ENCODE measurements at regions not wholly inside any gene's neighbourhood (a gene's known extent, or its start where the extent isn't known, plus 50 kb on each side); places are given as distances from the start of the nearest gene placed in this dataset.
"Not testable (repeated sequence)": the region's sequence is repeated elsewhere in the genome, so short reads cannot be mapped to it uniquely, and the experiment has no call there.

DNA sequence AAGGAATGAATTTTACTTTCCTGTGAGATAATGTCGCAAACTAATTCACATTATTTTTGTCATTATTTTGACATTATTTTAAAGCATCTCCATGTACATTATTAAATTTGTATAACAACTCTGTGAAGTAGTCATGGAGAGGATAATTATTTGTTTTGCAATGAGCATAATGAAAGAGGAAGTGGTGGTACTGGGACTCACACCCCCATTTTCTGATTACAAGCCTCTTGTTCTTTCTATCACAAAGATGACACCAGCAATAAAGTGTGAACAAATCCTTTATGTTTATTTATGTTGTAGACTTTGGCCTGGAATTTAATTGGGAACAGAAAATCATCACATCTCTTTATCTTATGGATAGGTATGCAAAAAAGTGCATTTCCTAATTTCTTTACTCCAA lies 522.6 kb downstream of the TMEM135 start:
- Histone ChIP-seq H3K4me3 (no peak overlapping the region), H3K36me3 (ENCODE audit: insufficient read depth in 1 of 2, low read depth in 1 of 2) (no peaks in the 10 kb centered on the region)
- intact Hi-C loops (cut with DNase I), result no loop called here

DNA sequence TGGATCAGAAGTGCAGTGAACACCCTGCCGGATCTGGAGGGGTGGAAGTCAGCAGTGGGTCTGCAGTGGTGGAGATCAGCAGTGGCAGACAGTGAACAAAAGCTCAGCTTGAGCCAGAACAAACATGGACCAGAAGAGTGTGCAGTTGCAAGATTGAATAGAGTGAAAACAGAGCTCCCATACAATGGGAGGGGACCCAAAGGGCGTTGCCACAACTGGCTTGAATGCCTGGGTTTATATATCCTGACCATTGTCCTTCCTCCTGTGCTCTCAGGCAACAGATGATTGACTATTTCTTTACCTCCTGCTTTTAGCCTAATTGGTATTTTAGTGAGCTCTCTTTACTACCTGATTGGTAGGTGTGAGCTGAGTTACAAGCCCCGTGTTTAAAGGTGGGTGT lies 522.1 kb downstream of the TMEM135 start:
- H3K36me3 ChIP-seq (ENCODE audit: insufficient read depth in 1 of 2, low read depth in 1 of 2); H3K27me3 ChIP-seq (ENCODE audit: insufficient read depth in 3 of 3, low read length in 2 of 3); DNase-seq; ATAC-seq; H3K9me3 ChIP-seq; H3K27ac ChIP-seq; H3K4me1 ChIP-seq; H3K4me3 ChIP-seq; intact Hi-C loops (cut with DNase I): not testable (repeated sequence)
- WGBS, 3 donors, result 62 to 67% (median 64%) methylated on average over 3 of the region's 3 CpGs

More for the DNA sequence above, 522.6 kb downstream of the TMEM135 start:
- Histone ChIP-seq H3K27ac (no peak overlapping the region), H3K27me3 (ENCODE audit: insufficient read depth in 3 of 3, low read length in 2 of 3) (peaks cover 0 to 3% (median 0%) of the 10 kb centered on the region in 3 donors), H3K4me1 (no peaks in the 10 kb centered on the region), H3K9me3 (no peaks in the 10 kb centered on the region)
- ATAC-seq (no peak), DNase-seq (no peak)
- whole genome bisulfite sequencing, 3 donors, result 93 to 100% (median 97%) methylated on average over 1 of the region's 1 CpG
- TF ChIP-seq, protein P1, sequence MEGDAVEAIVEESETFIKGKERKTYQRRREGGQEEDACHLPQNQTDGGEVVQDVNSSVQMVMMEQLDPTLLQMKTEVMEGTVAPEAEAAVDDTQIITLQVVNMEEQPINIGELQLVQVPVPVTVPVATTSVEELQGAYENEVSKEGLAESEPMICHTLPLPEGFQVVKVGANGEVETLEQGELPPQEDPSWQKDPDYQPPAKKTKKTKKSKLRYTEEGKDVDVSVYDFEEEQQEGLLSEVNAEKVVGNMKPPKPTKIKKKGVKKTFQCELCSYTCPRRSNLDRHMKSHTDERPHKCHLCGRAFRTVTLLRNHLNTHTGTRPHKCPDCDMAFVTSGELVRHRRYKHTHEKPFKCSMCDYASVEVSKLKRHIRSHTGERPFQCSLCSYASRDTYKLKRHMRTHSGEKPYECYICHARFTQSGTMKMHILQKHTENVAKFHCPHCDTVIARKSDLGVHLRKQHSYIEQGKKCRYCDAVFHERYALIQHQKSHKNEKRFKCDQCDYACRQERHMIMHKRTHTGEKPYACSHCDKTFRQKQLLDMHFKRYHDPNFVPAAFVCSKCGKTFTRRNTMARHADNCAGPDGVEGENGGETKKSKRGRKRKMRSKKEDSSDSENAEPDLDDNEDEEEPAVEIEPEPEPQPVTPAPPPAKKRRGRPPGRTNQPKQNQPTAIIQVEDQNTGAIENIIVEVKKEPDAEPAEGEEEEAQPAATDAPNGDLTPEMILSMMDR (IDR thresholded peaks at IDR 0.05), result no peak

DNA sequence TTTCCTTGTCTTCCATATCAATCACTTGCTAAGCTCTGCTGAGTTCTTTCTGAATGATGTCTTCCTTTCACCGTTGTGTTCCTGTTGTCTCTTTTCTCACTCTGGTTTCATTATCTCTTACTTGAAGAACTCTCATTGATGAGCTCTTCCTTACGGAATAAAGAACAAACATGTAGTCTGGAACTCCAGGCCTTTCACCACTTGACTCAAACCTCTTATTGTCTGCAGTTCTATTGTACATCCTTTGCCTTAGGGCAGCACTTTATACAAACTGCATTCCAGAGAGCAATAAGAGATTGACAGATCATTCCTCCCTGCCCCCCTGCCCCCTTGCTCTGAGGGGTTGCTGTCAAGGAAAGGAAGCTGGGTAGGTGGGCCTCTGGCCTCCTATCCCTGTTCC lies 517.4 kb downstream of the TMEM135 start:
- ATAC-seq (no peak), DNase-seq (no peak)
- intact Hi-C loops (cut with DNase I), result no loop called here
- TF ChIP-seq, protein P1 (IDR thresholded peaks at IDR 0.05), result no peak
- no peaks in the 10 kb centered on the region for H3K9me3 ChIP-seq
- WGBS, 3 donors, result 87 to 91% (median 88%) methylated on average over 2 of the region's 2 CpGs
- H3K4me1 ChIP-seq, result no peaks in the 10 kb centered on the region
- H3K27me3 ChIP-seq (ENCODE audit: insufficient read depth in 3 of 3, low read length in 2 of 3), result no peaks in the 10 kb centered on the region
- H3K4me3 ChIP-seq, result no peak overlapping the region
- H3K36me3 ChIP-seq (ENCODE audit: insufficient read depth in 1 of 2, low read depth in 1 of 2), result no peaks in the 10 kb centered on the region
- no peak overlapping the region for H3K27ac ChIP-seq

DNA sequence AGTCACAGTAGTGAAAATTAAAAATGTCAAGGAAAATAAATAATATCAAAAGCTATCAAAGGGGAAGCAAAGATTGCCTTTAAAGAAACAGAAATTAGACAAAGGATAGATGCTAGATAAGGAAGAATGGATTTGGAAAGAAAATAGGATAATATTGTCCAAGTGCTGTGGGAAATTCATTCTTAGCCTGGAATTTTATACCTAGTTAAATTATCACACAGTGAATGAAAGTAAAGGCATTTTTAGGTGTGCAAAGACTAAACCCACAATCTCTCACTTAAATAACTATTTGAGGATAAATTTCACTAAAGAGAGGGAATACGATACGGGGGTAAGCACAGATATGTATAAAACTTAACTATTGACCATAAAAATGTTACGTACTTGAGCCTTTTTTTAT lies 511.1 kb downstream of the TMEM135 start:
- ATAC-seq (no peak), DNase-seq (no peak)
- H3K27me3 ChIP-seq (ENCODE audit: insufficient read depth in 3 of 3, low read length in 2 of 3), result no peaks in the 10 kb centered on the region
- 83 to 85% (median 83%) methylated on average over 3 of the region's 3 CpGs for WGBS, 3 donors
- no peaks in the 10 kb centered on the region for H3K4me1 ChIP-seq
- H3K27ac ChIP-seq, result no peak overlapping the region
- H3K9me3 ChIP-seq, result peaks cover 5% of the 10 kb centered on the region
- no peak overlapping the region for H3K4me3 ChIP-seq
- TF ChIP-seq, protein P1 (IDR thresholded peaks at IDR 0.05), result no peak
- intact Hi-C loops (cut with DNase I), result no loop called here
- H3K36me3 ChIP-seq (ENCODE audit: insufficient read depth in 1 of 2, low read depth in 1 of 2), result no peaks in the 10 kb centered on the region

DNA sequence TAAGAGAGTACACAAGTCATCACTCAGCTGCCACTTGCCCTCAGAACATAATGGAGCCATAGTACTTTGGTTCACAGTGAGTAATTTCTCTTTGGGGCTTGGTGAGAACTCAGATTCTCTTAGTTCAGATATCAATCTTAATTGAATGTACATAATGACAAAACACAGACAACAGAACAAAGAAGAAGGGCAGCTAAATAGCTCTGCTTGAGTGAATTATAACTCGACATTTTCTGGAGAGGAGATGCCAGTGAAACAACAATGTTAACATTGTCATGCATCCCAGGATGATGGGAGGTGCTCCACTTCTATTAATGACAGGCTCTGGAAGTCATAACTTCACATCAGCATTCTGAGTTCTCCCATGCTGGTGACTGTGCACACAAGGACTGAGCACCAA lies 508.1 kb downstream of the TMEM135 start:
- Histone ChIP-seq H3K27ac (no peak overlapping the region), H3K4me3 (no peak overlapping the region), H3K9me3 (peaks cover 5% of the 10 kb centered on the region), H3K4me1 (no peaks in the 10 kb centered on the region), H3K27me3 (ENCODE audit: insufficient read depth in 3 of 3, low read length in 2 of 3) (no peaks in the 10 kb centered on the region), H3K36me3 (ENCODE audit: insufficient read depth in 1 of 2, low read depth in 1 of 2) (no peaks in the 10 kb centered on the region)
- TF ChIP-seq, protein P1 (IDR thresholded peaks at IDR 0.05), result no peak
- no peak for DNase-seq
- no peak for ATAC-seq
- intact Hi-C loops (cut with DNase I), result no loop called here
- 69 to 81% (median 72%) methylated on average over 1 of the region's 1 CpG for WGBS, 3 donors

All from psoas muscle (tissue), 7 donors.